ENCODE measurements at regions not wholly inside any gene's neighbourhood (a gene's known extent, or its start where the extent isn't known, plus 50 kb on each side); places are given as distances from the start of the nearest gene placed in this dataset.

GRCh38 chr6:15008269-15008668 lies 237.6 kb upstream of the JARID2 start:
- TF ChIP-seq CTCF (IDR thresholded peaks at IDR 0.05), result no peak
- no peak for TF ChIP-seq POLR2A (IDR thresholded peaks at IDR 0.05)
